ENCODE measurements at regions not wholly inside any gene's neighbourhood (a gene's known extent, or its start where the extent isn't known, plus 50 kb on each side); places are given as distances from the start of the nearest gene placed in this dataset.

- ATAC-seq (no peak), DNase-seq (ENCODE audit: low read depth, low spot score) (no peak)
- no peaks in the 10 kb centered on the region for H3K4me1 ChIP-seq (ENCODE audit: control insufficient read depth in 1 of 2, insufficient read depth in 2 of 2, low read length in 2 of 2)
- BruUV-seq (replicated peaks) = no TSS peak
- H3K9me2 ChIP-seq (ENCODE audit: insufficient read depth) = no peaks in the 10 kb centered on the region
- no peak overlapping the region for H3K4me3 ChIP-seq (replicated peaks in 1 of 2; ENCODE audit: low read depth in 1 of 2, low read length in 2 of 2)
- no peak for TF ChIP-seq ATF3 (IDR thresholded peaks at IDR 0.05)
- no peak for TF ChIP-seq MAX (IDR thresholded peaks at IDR 0.05)
- no peak for TF ChIP-seq FOSL1 (IDR thresholded peaks at IDR 0.05; ENCODE audit: low read depth)
- TF ChIP-seq JUND (IDR thresholded peaks at IDR 0.05) = no peak
- no peak for TF ChIP-seq POLR2A (IDR thresholded peaks at IDR 0.05; ENCODE audit: borderline replicate concordance, extremely low read depth, insufficient read depth, insufficient read length)
- TF ChIP-seq ZFX (IDR thresholded peaks at IDR 0.05) = no peak
- no peak for TF ChIP-seq YY1 (IDR thresholded peaks at IDR 0.05; ENCODE audit: extremely low read depth, insufficient replicate concordance, low read depth, low read length)
- TF ChIP-seq CEBPB (IDR thresholded peaks at IDR 0.05; ENCODE audit: low read depth) = no peak
- TF ChIP-seq, protein P1, sequence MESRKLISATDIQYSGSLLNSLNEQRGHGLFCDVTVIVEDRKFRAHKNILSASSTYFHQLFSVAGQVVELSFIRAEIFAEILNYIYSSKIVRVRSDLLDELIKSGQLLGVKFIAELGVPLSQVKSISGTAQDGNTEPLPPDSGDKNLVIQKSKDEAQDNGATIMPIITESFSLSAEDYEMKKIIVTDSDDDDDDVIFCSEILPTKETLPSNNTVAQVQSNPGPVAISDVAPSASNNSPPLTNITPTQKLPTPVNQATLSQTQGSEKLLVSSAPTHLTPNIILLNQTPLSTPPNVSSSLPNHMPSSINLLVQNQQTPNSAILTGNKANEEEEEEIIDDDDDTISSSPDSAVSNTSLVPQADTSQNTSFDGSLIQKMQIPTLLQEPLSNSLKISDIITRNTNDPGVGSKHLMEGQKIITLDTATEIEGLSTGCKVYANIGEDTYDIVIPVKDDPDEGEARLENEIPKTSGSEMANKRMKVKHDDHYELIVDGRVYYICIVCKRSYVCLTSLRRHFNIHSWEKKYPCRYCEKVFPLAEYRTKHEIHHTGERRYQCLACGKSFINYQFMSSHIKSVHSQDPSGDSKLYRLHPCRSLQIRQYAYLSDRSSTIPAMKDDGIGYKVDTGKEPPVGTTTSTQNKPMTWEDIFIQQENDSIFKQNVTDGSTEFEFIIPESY (IDR thresholded peaks at IDR 0.05; ENCODE audit: extremely low read depth, insufficient replicate concordance, low read length) = no peak
- TF ChIP-seq ELF1 (IDR thresholded peaks at IDR 0.05; ENCODE audit: borderline replicate concordance, low read depth) = no peak
- no peak for TF ChIP-seq EGR1 (IDR thresholded peaks at IDR 0.05; ENCODE audit: low read depth)
- no peak for TF ChIP-seq SP1 (IDR thresholded peaks at IDR 0.05; ENCODE audit: low read depth)
- TF ChIP-seq POLR2AphosphoS5 (IDR thresholded peaks at IDR 0.05; ENCODE audit: low read depth, low read length) = no peak
- TF ChIP-seq CTCF (IDR thresholded peaks at IDR 0.05 in 2 of 3, conservative IDR thresholded peaks at IDR 0.05 in 1 of 3; ENCODE audit: borderline replicate concordance in 1 of 3, insufficient read depth in 1 of 3, low read depth in 2 of 3, low read length in 2 of 3) = no peak
- TF ChIP-seq ZNF274 (IDR thresholded peaks at IDR 0.05; ENCODE audit: low read depth, low read length) = no peak
- POLR2A ChIA-PET = no interaction called here
- H3K27me3 ChIP-seq (ENCODE audit: insufficient read depth, low read length) = peaks cover 21% of the 10 kb centered on the region; the same call in 1 of the 2 replicates
- no peak overlapping the region for H3K27ac ChIP-seq (ENCODE audit: low read depth, low read length)
- no peaks in the 10 kb centered on the region for H3K36me3 ChIP-seq (ENCODE audit: control insufficient read depth in 1 of 2, insufficient read depth in 2 of 2, low read length in 2 of 2)
- no peak overlapping the region for H3K4me2 ChIP-seq (ENCODE audit: low read length)
- H2AFZ ChIP-seq (ENCODE audit: low read depth, low read length, poor library complexity, severe bottlenecking) = no peak overlapping the region
- H4K20me1 ChIP-seq (ENCODE audit: insufficient read depth) = no peaks in the 10 kb centered on the region
- no peak overlapping the region for H3K9ac ChIP-seq (ENCODE audit: low read length)
- no peaks in the 10 kb centered on the region for H3K79me2 ChIP-seq (ENCODE audit: insufficient read depth, low read length)
- RAD21 ChIA-PET (ENCODE audit: low non-redundant PET in 1 of 2, low total read pairs in 2 of 2, uncharacterized antibody in 2 of 2, unreplicated experiment in 2 of 2) = no interaction called here
- intact Hi-C loops (cut with micrococcal nuclease) = no loop called here
- no peaks in the 10 kb centered on the region for H3K9me3 ChIP-seq (ENCODE audit: control insufficient read depth in 1 of 2, insufficient read depth in 1 of 2, low read depth in 1 of 2, low read length in 2 of 2)
- CTCF ChIA-PET = no interaction called here
These were observed 90.6 kb downstream of the FBXO4 start for GRCh38 chr5:42015681-42016080.
